ENCODE measurements at regions not wholly inside any gene's neighbourhood (a gene's known extent, or its start where the extent isn't known, plus 50 kb on each side); places are given as distances from the start of the nearest gene placed in this dataset.
"Not testable (repeated sequence)": the region's sequence is repeated elsewhere in the genome, so short reads cannot be mapped to it uniquely, and the experiment has no call there.

DNA sequence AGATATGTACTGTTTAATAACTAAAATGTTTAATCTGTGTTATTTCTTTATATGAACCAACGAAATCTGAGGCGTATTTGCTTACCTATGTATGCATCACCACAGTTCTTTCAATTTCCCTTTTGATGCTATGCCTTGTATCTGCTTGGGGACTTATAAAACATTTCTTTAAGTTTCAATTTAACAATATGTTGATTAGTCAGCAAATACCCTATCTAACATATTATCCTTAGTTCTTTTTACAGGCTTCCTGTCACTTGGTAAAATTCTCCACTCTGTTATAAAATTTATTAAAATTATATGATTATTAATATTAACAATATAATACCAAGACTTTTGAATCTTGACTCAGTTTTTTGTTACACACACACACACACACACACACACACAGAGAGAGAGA, 174.3 kb downstream of the CPS1 start:
- H3K4me1 Mint-ChIP-seq = peaks cover 2% of the 10 kb centered on the region
- peaks cover 3% of the 10 kb centered on the region for H3K27me3 Mint-ChIP-seq
- intact Hi-C loops (cut with micrococcal nuclease) = no loop called here
- H3K36me3 Mint-ChIP-seq (ENCODE audit: low read depth) = no peaks in the 10 kb centered on the region
- no peak overlapping the region for H3K27ac Mint-ChIP-seq
- H3K4me3 Mint-ChIP-seq = no peak overlapping the region
- no peaks in the 10 kb centered on the region for H3K9me3 Mint-ChIP-seq
- DNase-seq = no peak

DNA sequence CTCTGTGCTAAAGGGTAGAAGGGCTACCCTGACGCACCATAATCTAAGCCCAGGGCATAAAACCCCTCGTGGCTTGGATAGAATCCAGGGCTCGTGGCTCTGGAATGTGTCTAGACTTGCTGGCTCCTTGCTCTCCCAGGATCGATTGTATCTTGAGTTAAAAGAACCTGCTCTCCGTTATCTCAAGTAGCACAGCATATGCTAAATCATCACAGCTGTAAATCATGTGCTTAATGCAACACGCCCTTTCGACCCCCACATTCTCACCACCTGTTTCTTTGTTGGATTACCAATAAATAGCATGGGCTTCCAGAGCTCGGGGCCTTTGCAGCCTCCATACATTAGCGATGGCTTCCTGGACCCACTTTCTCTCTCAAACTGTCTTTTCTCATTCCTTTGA, 190.4 kb downstream of the CPS1 start:
- H3K27ac Mint-ChIP-seq; H3K9me3 Mint-ChIP-seq; H3K4me3 Mint-ChIP-seq; DNase-seq; H3K4me1 Mint-ChIP-seq; H3K27me3 Mint-ChIP-seq; intact Hi-C loops (cut with micrococcal nuclease); H3K36me3 Mint-ChIP-seq (ENCODE audit: low read depth): not testable (repeated sequence)

DNA sequence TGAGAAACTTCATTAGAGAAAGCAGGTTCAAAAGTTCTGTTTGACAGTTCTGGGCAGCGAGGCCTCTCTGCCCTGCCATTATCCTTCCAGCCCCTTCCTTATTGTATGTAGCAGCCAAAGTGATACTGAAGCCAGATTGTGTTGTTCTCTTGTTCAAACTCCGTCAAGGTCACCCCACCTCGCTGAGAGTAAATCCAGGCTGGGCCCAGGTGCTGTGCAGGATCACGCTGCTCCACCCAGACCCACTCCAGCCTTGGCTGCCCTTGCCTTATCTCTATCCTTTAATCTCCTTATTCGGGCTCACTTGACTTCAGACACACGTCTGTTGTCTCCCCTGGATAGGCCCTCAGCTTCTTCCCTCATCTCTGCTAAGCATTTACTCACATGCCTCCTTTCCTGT, 196.1 kb downstream of the CPS1 start:
- no peak overlapping the region for H3K4me3 Mint-ChIP-seq
- H3K36me3 Mint-ChIP-seq (ENCODE audit: low read depth) = no peaks in the 10 kb centered on the region
- no peaks in the 10 kb centered on the region for H3K27me3 Mint-ChIP-seq
- H3K27ac Mint-ChIP-seq = no peak overlapping the region
- intact Hi-C loops (cut with micrococcal nuclease) = no loop called here
- H3K4me1 Mint-ChIP-seq = no peaks in the 10 kb centered on the region
- H3K9me3 Mint-ChIP-seq = no peaks in the 10 kb centered on the region
- no peak for DNase-seq

DNA sequence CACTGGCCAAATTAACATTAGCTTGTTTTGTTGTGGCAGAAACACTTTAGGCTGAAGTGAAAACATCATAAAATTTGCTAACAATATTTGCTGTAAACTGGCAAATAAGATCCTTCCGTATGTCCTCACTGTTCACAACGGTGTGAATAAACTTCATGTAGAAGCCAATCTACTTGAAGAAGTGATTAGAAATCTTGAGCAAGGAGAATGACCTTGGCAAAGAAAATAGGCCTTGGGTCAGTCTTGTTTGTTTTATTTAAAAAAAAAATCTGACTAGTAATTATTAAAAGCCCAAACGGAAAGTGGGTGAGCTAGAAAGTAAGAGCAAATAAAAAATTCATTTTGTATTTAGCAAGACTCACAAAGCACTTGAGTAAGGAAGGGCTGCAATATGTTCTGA, 197.0 kb downstream of the CPS1 start:
- Mint-ChIP-seq H3K4me3 (no peak overlapping the region), H3K27ac (no peak overlapping the region), H3K4me1 (no peaks in the 10 kb centered on the region), H3K27me3 (no peaks in the 10 kb centered on the region), H3K9me3 (no peaks in the 10 kb centered on the region), H3K36me3 (ENCODE audit: low read depth) (no peaks in the 10 kb centered on the region)
- no peak for DNase-seq
- intact Hi-C loops (cut with micrococcal nuclease) = no loop called here

DNA sequence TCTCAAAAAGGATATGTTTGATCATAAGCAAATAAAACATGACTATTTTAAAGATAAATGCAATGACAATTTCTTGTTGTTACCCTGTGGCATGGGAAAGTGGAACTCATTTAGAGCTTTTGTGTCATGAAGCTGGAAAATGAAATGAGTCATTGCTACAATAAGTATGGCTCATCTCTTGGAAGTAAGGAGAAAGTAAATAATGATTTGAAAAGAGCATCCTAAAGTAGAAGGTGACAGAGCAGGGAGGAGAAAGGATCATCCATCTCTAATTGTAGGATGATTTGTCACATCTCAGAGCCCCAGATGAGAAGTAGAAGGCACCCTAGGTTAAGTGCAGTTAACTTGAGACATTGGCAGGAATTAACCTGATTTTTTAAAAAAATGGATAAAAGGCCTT, 200.5 kb downstream of the CPS1 start:
- DNase-seq = no peak
- Mint-ChIP-seq H3K36me3 (ENCODE audit: low read depth) (no peaks in the 10 kb centered on the region), H3K4me3 (no peak overlapping the region), H3K9me3 (no peaks in the 10 kb centered on the region), H3K27me3 (no peaks in the 10 kb centered on the region), H3K4me1 (no peaks in the 10 kb centered on the region), H3K27ac (no peak overlapping the region)
- intact Hi-C loops (cut with micrococcal nuclease) = no loop called here

DNA sequence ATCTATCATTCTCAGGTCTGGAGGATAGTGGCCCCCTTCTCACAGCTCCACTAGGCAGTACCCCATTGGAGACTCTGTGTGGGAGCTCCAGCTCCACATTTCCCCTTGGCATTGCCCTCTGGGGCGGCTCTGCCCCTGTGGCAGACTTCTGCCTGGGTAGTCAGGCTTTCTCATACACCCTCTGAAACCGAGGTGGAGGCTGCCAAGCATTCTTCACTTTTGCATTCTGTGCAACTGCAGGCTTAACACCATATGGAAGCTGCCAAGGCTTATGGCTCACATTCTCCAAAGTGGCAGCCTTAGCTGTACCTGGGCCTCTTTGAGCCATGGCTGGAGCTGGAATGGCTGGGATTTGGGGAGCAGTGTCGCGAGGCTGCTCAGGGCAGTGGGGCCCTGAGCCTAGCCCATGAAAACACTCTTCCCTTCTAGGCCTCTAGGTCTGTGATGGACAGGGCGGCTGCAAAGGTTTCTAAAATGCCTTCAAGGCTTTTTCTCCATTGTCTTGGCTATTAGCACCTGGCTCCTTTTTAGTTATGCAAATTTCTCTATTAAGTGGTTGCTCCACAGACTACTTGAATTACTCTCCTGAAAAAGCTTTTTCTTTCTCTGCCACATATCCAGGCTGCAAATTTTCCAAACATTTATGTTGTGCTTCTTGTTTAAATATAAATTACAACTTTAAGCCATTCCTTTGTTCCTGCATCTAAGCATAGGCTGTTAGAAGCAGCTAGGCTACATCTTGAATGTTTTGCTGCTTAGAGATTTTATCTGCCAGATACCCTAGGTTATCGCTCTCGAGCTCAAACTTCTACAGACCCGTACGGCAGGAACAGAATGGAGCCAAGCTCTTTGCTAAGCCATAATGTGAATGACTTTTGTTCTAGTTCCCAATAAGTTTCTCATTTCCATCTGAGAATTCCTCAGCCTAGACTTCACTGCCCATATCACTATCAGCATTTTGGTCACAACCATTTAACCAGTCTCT, 206.5 kb downstream of the CPS1 start:
- no peaks in the 10 kb centered on the region for H3K4me1 Mint-ChIP-seq
- intact Hi-C loops (cut with micrococcal nuclease) = no loop called here
- no peak for DNase-seq
- H3K27me3 Mint-ChIP-seq = no peaks in the 10 kb centered on the region
- H3K4me3 Mint-ChIP-seq = no peak overlapping the region
- H3K9me3 Mint-ChIP-seq = no peaks in the 10 kb centered on the region
- H3K36me3 Mint-ChIP-seq (ENCODE audit: low read depth) = no peaks in the 10 kb centered on the region
- no peak overlapping the region for H3K27ac Mint-ChIP-seq

DNA sequence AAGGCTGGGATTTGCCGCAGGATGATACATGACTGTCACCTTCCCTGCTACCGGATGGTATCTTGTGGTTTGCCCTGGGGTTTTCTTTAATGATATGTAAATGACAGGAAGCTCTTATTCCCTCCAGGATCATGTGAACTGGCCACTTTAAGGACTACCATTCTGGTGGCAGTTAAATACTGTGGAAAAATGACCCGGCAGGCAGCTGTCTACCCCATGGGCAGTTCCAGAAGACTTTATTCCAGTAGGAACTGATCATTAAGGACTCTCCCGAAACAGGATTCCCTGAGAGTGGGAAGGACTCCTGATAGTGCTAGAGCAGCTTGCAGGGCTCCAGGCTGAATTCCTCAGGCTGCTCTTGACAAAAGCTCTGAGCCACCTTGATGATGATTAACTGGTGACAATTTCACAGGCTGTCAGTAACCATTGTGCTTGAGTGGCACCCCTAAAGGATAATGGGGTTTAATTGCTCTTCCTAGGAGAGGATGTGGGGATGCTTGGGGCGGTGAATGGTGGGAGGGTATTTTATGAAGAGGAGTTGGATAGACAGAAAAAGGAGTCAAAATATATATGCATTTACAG, 212.0 kb downstream of the CPS1 start:
- H3K27ac Mint-ChIP-seq = no peak overlapping the region
- no peak for DNase-seq
- no peaks in the 10 kb centered on the region for H3K27me3 Mint-ChIP-seq
- H3K4me3 Mint-ChIP-seq = no peak overlapping the region
- intact Hi-C loops (cut with micrococcal nuclease) = no loop called here
- H3K36me3 Mint-ChIP-seq (ENCODE audit: low read depth) = no peaks in the 10 kb centered on the region
- no peaks in the 10 kb centered on the region for H3K4me1 Mint-ChIP-seq
- H3K9me3 Mint-ChIP-seq = peaks cover 3% of the 10 kb centered on the region

DNA sequence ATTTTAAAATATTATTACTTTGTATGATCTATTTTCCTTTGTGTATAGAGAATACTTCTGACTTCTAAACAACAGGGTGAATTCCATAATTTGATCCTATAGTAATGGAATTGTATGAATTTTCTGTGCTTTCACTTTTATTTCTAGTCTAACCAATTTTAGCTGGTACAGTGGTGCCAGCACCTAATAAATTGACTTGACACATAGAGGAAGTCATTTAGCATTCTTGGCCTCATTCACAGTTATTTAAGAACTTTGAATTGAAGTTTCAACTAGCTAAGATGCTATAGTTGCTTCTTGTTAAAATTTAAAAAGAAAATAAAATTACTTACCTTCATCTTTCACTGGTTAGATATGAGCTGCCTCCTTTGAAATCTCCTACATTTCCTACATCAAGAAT, 220.4 kb downstream of the CPS1 start:
- H3K27ac Mint-ChIP-seq = no peak overlapping the region
- H3K27me3 Mint-ChIP-seq = no peaks in the 10 kb centered on the region
- H3K36me3 Mint-ChIP-seq (ENCODE audit: low read depth) = no peaks in the 10 kb centered on the region
- H3K4me3 Mint-ChIP-seq = no peak overlapping the region
- no peak for DNase-seq
- intact Hi-C loops (cut with micrococcal nuclease) = no loop called here
- H3K9me3 Mint-ChIP-seq = peaks cover 3% of the 10 kb centered on the region
- H3K4me1 Mint-ChIP-seq = no peaks in the 10 kb centered on the region

DNA sequence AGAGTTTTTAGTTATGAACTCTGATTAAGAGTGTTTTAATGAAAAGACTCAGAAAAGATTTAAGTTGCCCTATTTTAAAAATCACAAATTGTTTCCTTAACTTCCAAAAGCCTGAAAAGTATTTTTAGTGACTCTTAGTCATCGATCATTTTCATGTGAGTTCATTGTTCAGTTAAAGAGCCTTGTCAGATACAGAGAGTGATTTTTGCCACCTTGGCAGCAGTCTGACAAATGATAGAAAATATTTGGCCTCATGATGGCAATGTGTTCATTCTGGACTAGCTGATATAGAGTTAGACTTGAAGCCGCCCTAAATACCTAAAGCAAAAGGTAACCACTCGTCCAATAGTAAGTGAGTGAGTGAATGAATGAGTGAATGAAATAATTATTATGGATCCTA, 225.8 kb downstream of the CPS1 start:
- intact Hi-C loops (cut with micrococcal nuclease) = no loop called here
- H3K4me3 Mint-ChIP-seq = no peak overlapping the region

DNA sequence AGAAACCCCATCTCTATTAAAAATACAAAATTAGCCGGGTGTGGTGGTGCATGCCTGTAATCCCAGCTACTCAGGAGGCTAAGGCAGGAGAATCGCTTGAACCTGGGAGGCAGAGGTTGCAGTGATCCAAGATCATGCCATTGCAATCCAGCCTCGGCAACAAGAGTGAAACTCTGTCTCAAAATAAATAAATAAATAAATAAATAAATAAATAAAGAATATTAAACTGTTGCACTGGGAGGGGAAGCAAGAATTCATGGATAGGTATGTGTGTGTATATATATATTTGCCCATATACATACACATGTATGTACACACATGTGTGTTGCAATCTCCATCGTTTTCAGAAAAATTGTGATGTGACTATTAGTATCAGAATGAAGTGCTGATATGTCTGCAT, 231.4 kb downstream of the CPS1 start:
- DNase-seq; H3K27ac Mint-ChIP-seq; H3K36me3 Mint-ChIP-seq (ENCODE audit: low read depth); H3K9me3 Mint-ChIP-seq; intact Hi-C loops (cut with micrococcal nuclease); H3K27me3 Mint-ChIP-seq; H3K4me3 Mint-ChIP-seq; H3K4me1 Mint-ChIP-seq: not testable (repeated sequence)

More for the DNA sequence above, 225.8 kb downstream of the CPS1 start:
- no peaks in the 10 kb centered on the region for H3K27me3 Mint-ChIP-seq
- no peaks in the 10 kb centered on the region for H3K4me1 Mint-ChIP-seq
- no peaks in the 10 kb centered on the region for H3K9me3 Mint-ChIP-seq
- no peak overlapping the region for H3K27ac Mint-ChIP-seq
- no peak for DNase-seq
- no peaks in the 10 kb centered on the region for H3K36me3 Mint-ChIP-seq (ENCODE audit: low read depth)

DNA sequence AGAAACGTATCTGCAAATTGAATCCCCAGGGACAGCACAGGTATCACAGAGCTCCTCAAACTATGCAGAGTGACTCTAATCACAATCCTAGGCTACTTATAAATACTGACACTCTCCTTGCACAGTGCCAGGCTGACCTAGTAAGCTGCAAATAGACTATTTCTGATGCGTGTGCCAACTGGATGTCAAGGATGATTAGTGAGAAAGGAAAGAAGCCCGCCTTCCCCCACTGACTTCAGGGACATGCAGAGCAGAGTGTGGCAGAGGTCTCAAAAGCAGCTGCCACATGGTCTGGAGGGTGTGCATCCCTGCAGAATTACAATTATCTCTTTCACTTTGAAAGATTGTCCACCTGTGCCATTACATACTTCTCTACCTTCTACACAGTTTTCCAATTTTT, 235.6 kb downstream of the CPS1 start:
- DNase-seq = no peak
- no peaks in the 10 kb centered on the region for H3K9me3 Mint-ChIP-seq
- H3K4me1 Mint-ChIP-seq = no peaks in the 10 kb centered on the region
- no peaks in the 10 kb centered on the region for H3K36me3 Mint-ChIP-seq (ENCODE audit: low read depth)
- no peak overlapping the region for H3K4me3 Mint-ChIP-seq
- intact Hi-C loops (cut with micrococcal nuclease) = no loop called here
- no peaks in the 10 kb centered on the region for H3K27me3 Mint-ChIP-seq
- no peak overlapping the region for H3K27ac Mint-ChIP-seq

DNA sequence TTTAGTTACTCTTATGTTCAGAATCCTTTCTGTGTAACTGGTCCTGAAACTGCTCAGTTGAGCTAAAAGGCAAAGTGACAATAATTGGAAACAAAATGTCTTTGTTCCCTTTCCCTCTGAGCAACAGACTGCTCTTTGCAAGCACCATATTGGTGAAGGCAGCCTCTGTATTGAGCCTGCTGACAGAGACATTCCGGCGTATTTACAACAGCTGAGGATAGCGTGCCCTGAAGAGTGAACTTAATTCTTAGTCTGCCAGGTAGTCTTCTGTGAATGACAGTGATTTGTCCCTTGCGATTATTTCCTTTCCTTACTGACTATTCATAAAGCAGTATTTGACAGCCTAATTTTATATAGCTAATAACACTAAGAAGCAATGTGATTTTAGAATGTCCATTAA, 239.1 kb downstream of the CPS1 start:
- Mint-ChIP-seq H3K4me3 (no peak overlapping the region), H3K36me3 (ENCODE audit: low read depth) (no peaks in the 10 kb centered on the region), H3K27ac (no peak overlapping the region), H3K27me3 (no peaks in the 10 kb centered on the region), H3K4me1 (no peaks in the 10 kb centered on the region), H3K9me3 (no peaks in the 10 kb centered on the region)
- intact Hi-C loops (cut with micrococcal nuclease) = no loop called here
- no peak for DNase-seq

DNA sequence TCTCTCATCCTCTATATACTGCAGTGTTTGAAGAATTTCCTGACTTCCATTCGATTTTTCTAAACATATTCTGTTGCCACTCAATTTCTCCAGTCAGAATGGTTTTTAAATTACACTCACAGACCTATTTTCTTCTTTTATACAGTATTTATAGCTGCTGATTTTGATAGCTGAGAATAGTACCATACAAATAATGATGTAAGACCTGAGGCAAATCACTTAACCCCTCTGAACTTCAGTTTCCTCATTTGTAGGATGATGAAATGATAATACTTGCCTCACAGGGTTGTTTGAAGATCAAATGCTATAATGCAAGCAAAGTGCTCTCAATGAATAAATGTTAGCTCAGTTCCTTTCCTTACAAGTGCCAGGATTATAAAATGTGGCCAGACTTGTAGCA, 241.8 kb downstream of the CPS1 start:
- H3K27ac Mint-ChIP-seq = no peak overlapping the region

DNA sequence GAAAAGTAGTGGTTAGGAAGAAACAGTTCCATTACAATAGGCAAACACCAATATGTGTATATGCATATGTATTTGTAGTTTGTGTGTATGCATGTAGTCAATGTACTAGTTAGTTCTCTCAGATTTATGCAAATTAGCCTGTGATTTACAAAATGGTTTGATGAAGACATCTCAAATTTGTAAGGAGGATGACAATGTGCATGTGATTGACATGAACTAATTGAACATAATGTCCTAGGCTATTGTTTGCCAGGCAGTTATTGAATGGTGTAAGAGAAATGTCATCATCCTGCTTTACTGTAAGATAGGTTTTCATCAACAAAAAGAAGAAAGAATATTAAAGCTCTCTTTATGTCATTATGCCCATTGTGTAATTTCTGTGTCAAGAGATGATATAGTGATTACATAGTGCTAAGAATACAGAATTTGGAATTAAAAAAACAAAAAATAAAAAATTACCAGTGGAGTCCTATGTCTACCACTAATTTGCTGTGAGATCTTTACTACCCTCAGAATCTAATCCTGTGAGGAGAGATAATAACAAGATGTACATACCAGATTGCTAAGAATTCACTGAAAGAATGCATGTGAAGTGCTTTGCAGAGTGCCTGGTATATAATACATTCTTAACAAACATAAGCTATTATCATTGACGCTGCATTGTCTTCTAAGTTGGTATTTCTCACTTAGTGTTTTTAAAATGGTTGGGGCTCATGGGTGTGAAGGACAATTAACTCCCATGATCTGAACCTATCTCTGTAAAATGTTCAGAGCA, 258.0 kb downstream of the CPS1 start:
- Mint-ChIP-seq H3K4me1 (no peaks in the 10 kb centered on the region), H3K4me3 (no peak overlapping the region), H3K9me3 (no peaks in the 10 kb centered on the region), H3K36me3 (ENCODE audit: low read depth) (no peaks in the 10 kb centered on the region), H3K27me3 (no peaks in the 10 kb centered on the region), H3K27ac (no peak overlapping the region)
- DNase-seq = no peak
- intact Hi-C loops (cut with micrococcal nuclease) = no loop called here

More for the DNA sequence above, 241.8 kb downstream of the CPS1 start:
- Mint-ChIP-seq H3K36me3 (ENCODE audit: low read depth) (no peaks in the 10 kb centered on the region), H3K4me1 (no peaks in the 10 kb centered on the region), H3K4me3 (no peak overlapping the region), H3K9me3 (no peaks in the 10 kb centered on the region), H3K27me3 (no peaks in the 10 kb centered on the region)
- no peak for DNase-seq
- intact Hi-C loops (cut with micrococcal nuclease) = no loop called here
